Stomach (tissue), 8 donors: ENCODE measurements at regions not wholly inside any gene's neighbourhood (a gene's known extent, or its start where the extent isn't known, plus 50 kb on each side); places are given as distances from the start of the nearest gene placed in this dataset.

Source experiments
- DNase-seq, 2 donors: peaks; one replicate each; pipeline versions ENCODE4 v3.0.0 to v3.0.0-alpha.2; 2013 to 2019
- H3K27ac ChIP-seq, 5 donors: fragments of 200-600 bp in 4 of 5; sonication (generic) in 4 of 5; one replicate each; pipeline ENCODE4 v1.5.1; 2013 to 2019; ENCODE audit warnings: mild to moderate bottlenecking in 1 of 5, moderate library complexity in 1 of 5
- H3K27me3 ChIP-seq, 3 donors: fragments of 200-600 bp; sonication (generic); one replicate each; pipeline ENCODE4 v1.5.1; 2017 to 2019; ENCODE audit warnings: mixed run types in 1 of 3
- H3K36me3 ChIP-seq, 4 donors: fragments of 200-600 bp; sonication (generic); 1 replicate in 3 of 4; 2 replicates in 1 of 4; pipeline ENCODE4 v1.5.1; 2016 to 2019
- H3K4me1 ChIP-seq, 4 donors: fragments of 200-600 bp; sonication (generic); one replicate each; pipeline ENCODE4 v1.5.1; 2016 to 2019
- H3K4me3 ChIP-seq, 4 donors: fragments of 200-600 bp; sonication (generic) in 3 of 4; one replicate each; pipeline ENCODE4 v1.5.1; 2016 to 2019; ENCODE audit warnings: mild to moderate bottlenecking in 1 of 4
- H3K9me3 ChIP-seq, 4 donors: fragments of 200-600 bp; sonication (generic); one replicate each; pipeline ENCODE4 v1.5.1; 2016 to 2019
- EP300 ChIP-seq: sonication (generic); formaldehyde crosslinking; IDR thresholded peaks from one replicate; pipeline ENCODE4 v1.6.1; 2017; ENCODE audit warnings: antibody characterized with exemption
- POLR2A ChIP-seq, 4 donors: fragments of 450-650 bp; IDR thresholded peaks; one replicate each; pipeline ENCODE4 v1.6.1; 2016; ENCODE audit warnings: antibody characterized with exemption in 4 of 4, control low read depth in 2 of 4, mild to moderate bottlenecking in 1 of 4, moderate library complexity in 1 of 4
- POLR2AphosphoS5 ChIP-seq, 3 donors: sonication (generic); formaldehyde crosslinking; IDR thresholded peaks; one replicate each; pipeline ENCODE4 v1.6.1; 2016; ENCODE audit warnings: antibody characterized with exemption in 3 of 3
- WGBS, 5 donors: extraction: QIAGEN DNeasy Blood & Tissue Kit in 3 of 5; methylation state at CpG; one replicate each; pipeline versions ENCODE4 v1.1.5 to v1.1.7; 2013 to 2018; 5-methylcytosine and 5-hydroxymethylcytosine counted together
- intact Hi-C: fragments of 100-400 bp; cut with DNase I; formaldehyde crosslinking; loops from one replicate; pipeline ENCODE4 v1.15.1; 2023; ENCODE audit warnings: low total_unique reads
- TF ChIP-seq, protein P1 (sequence below), 7 experiments: fragments of 450-650 bp in 4 of 7; fragments of 200-600 bp in 3 of 7; sonication (generic) in 3 of 7; IDR thresholded peaks; one replicate each; pipeline ENCODE4 v1.5.1; 2016 to 2019; ENCODE audit warnings: antibody characterized with exemption in 7 of 7, control low read depth in 2 of 7, mild to moderate bottlenecking in 1 of 7
- donor health status: healthy with polysubstance abuse.
- donor health status: Bipolar disorder and iron deficiency.
- donor health status: healthy.

DNA sequence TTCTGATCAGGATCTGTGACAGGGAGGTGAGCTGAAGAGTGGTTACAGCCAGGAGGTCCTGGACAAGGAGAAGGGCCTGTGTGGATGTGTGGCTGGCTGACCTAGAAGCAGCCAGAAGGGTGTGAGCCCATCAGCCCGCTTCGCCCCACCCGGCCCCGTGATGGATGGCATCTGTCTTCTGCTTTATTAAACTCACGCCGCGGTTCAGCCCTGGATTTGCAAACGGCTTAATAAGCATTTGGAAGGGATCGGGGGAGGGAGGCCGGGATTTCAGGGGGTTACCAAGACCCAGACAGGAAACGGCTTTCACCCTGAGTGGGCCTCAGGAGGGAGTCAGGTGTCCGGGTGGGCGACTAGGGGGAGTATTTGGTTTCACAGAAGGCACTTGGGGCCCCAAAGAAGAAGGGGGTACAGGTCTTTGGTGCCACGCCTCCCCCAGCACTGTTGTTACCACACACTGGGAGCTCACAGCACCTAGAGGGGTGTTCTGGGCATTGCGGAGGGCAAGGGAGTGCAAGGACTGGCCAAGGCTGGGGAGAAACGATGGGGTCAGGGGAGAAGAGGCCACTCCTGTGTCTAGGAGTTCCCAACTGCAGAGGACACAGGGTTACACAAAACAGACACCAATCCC is 53.8 kb upstream of the FOXP4 start:
- Histone ChIP-seq H3K4me3 (no peak overlapping the region), H3K27me3 (no peaks in the 10 kb centered on the region), H3K9me3 (no peaks in the 10 kb centered on the region), H3K4me1 (peaks cover 0 to 20% (median 7%) of the 10 kb centered on the region in 4 donors), H3K27ac (no peak overlapping the region), H3K36me3 (no peaks in the 10 kb centered on the region)
- no peak for TF ChIP-seq POLR2A (IDR thresholded peaks at IDR 0.05)
- no peak for TF ChIP-seq POLR2AphosphoS5 (IDR thresholded peaks at IDR 0.05)
- peak in 1 of 2 donors; percentile 75 for DNase-seq
- 60 to 77% (median 69%) methylated on average over 16 of the region's 16 CpGs for WGBS, 5 donors
- intact Hi-C loops: no loop called here

DNA sequence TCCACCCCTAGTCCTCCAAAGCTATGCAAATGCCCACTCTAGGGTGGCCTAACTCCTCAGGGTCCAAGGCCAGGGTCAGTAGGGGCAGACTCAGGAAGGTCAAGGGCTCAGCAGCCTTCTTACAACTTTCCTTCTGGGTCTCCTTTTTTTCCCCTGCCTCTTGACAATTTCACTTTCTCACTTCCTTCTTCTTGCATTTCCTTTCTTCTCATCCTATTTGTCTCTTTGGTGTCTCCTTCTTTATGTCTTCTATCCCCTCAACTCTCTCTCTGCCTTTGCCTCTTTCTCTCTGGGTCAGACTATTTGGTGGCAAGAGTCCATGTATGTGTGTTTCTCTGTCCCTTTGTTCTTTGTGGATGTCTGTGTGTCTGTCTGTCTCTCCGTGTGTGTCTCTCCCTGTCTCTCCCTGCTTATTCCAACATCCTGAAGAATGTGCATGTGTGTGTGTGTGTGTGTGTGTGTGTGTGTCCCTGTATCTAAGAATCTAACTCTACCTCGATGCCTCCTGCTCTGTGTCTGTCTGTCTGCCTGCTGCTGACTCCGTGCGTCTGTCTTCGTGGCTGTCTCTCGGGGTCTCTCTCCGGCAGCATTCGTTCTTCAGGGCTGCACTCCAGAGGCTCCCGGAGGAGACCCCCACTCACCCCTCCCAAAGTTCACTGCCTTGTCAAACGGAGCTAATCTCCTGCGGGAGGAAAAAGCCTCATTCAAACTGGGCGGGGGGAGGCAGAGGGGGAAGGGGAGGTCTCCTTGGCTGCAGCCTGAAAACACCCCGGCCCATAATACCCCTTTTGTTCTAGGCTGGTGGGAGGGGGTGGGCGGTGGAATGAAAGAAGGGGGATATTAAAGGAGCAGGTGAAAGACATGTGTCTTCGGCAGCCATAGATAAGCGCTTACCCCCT is 51.7 kb upstream of the FOXP4 start:
- H3K9me3 ChIP-seq: no peaks in the 10 kb centered on the region

More for the DNA sequence above, 51.7 kb upstream of the FOXP4 start:
- TF ChIP-seq POLR2A (IDR thresholded peaks at IDR 0.05): no peak
- TF ChIP-seq, protein P1, sequence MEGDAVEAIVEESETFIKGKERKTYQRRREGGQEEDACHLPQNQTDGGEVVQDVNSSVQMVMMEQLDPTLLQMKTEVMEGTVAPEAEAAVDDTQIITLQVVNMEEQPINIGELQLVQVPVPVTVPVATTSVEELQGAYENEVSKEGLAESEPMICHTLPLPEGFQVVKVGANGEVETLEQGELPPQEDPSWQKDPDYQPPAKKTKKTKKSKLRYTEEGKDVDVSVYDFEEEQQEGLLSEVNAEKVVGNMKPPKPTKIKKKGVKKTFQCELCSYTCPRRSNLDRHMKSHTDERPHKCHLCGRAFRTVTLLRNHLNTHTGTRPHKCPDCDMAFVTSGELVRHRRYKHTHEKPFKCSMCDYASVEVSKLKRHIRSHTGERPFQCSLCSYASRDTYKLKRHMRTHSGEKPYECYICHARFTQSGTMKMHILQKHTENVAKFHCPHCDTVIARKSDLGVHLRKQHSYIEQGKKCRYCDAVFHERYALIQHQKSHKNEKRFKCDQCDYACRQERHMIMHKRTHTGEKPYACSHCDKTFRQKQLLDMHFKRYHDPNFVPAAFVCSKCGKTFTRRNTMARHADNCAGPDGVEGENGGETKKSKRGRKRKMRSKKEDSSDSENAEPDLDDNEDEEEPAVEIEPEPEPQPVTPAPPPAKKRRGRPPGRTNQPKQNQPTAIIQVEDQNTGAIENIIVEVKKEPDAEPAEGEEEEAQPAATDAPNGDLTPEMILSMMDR (IDR thresholded peaks at IDR 0.05): no peak
- no peak for TF ChIP-seq POLR2AphosphoS5 (IDR thresholded peaks at IDR 0.05)
- no peak for TF ChIP-seq EP300
- intact Hi-C loops: no loop called here
- Histone ChIP-seq H3K36me3 (no peaks in the 10 kb centered on the region), H3K4me1 (peaks cover 0 to 6% (median 0%) of the 10 kb centered on the region in 4 donors), H3K4me3 (no peak overlapping the region), H3K27me3 (no peaks in the 10 kb centered on the region), H3K27ac (no peak overlapping the region)
- 55 to 69% (median 66%) methylated on average over 15 to 16 of the region's 16 CpGs for WGBS, 5 donors
- no peak for DNase-seq
